Muscle of leg (tissue), 3 donors: ENCODE measurements at regions not wholly inside any gene's neighbourhood (a gene's known extent, or its start where the extent isn't known, plus 50 kb on each side); places are given as distances from the start of the nearest gene placed in this dataset.

Source experiments
- DNase-seq: peaks from one replicate; pipeline ENCODE4 v3.0.0; 2013
- H3K27ac ChIP-seq: one replicate; pipeline ENCODE4 v1.5.1; 2013; ENCODE audit warnings: mild to moderate bottlenecking, low read length, control low read depth
- H3K27me3 ChIP-seq: one replicate; pipeline ENCODE4 v1.6.1; 2013; ENCODE audit warnings: low read length; ENCODE audit not compliant: control insufficient read depth, insufficient read depth
- H3K36me3 ChIP-seq: one replicate; pipeline ENCODE4 v1.6.1; 2013; ENCODE audit warnings: low read length; ENCODE audit not compliant: control insufficient read depth, insufficient read depth
- H3K4me1 ChIP-seq: one replicate; pipeline ENCODE4 v1.6.1; 2013; ENCODE audit warnings: low read length; ENCODE audit not compliant: control insufficient read depth, insufficient read depth
- H3K4me3 ChIP-seq: one replicate; pipeline ENCODE4 v1.5.1; 2013; ENCODE audit warnings: low read length, control low read depth
- H3K9me3 ChIP-seq: replicated peaks from 2 replicates; pipeline ENCODE4 v1.6.1; 2013; ENCODE audit warnings: low read depth, low read length; ENCODE audit not compliant: control insufficient read depth
- WGBS: methylation state at CpG from one replicate; pipeline ENCODE4 v1.1.5; 2013; ENCODE audit warnings: missing lambda C conversion rate; ENCODE audit not compliant: insufficient coverage; 5-methylcytosine and 5-hydroxymethylcytosine counted together

GRCh38 chr9:21657966-21658667 lies 144.3 kb upstream of the MTAP start:
- no peaks in the 10 kb centered on the region for H3K9me3 ChIP-seq
- DNase-seq = no peak
- H3K4me1 ChIP-seq = no peaks in the 10 kb centered on the region
- no peak overlapping the region for H3K4me3 ChIP-seq
- no peaks in the 10 kb centered on the region for H3K27me3 ChIP-seq
- H3K27ac ChIP-seq = no peak overlapping the region
- no CpG with 5 or more reads among the region's 2 CpGs for WGBS
- H3K36me3 ChIP-seq = no peaks in the 10 kb centered on the region

GRCh38 chr9:21660976-21661375 lies 141.5 kb upstream of the MTAP start:
- no peak for DNase-seq
- Histone ChIP-seq H3K27ac (no peak overlapping the region), H3K9me3 (no peaks in the 10 kb centered on the region), H3K4me3 (no peak overlapping the region), H3K36me3 (no peaks in the 10 kb centered on the region), H3K4me1 (no peaks in the 10 kb centered on the region), H3K27me3 (no peaks in the 10 kb centered on the region)

- Histone ChIP-seq H3K4me3 (no peak overlapping the region), H3K4me1 (no peaks in the 10 kb centered on the region), H3K27me3 (no peaks in the 10 kb centered on the region), H3K9me3 (no peaks in the 10 kb centered on the region), H3K36me3 (no peaks in the 10 kb centered on the region), H3K27ac (no peak overlapping the region)
- DNase-seq = no peak
These were observed 140.8 kb upstream of the MTAP start for GRCh38 chr9:21661626-21662025.

- Histone ChIP-seq H3K4me1 (no peaks in the 10 kb centered on the region), H3K27ac (no peak overlapping the region), H3K36me3 (no peaks in the 10 kb centered on the region), H3K4me3 (no peak overlapping the region), H3K9me3 (no peaks in the 10 kb centered on the region), H3K27me3 (no peaks in the 10 kb centered on the region)
- WGBS = 59% methylated on average over 2 of the region's 3 CpGs
- no peak for DNase-seq
These were observed 133.9 kb upstream of the MTAP start for GRCh38 chr9:21668516-21668915.

GRCh38 chr9:21669701-21670100 lies 132.7 kb upstream of the MTAP start:
- Histone ChIP-seq H3K27me3 (no peaks in the 10 kb centered on the region), H3K4me1 (no peaks in the 10 kb centered on the region), H3K9me3 (no peaks in the 10 kb centered on the region), H3K36me3 (no peaks in the 10 kb centered on the region), H3K4me3 (no peak overlapping the region), H3K27ac (no peak overlapping the region)
- DNase-seq = no peak
- WGBS = no CpG with 5 or more reads among the region's 3 CpGs

- H3K27ac ChIP-seq = no peak overlapping the region
- no peaks in the 10 kb centered on the region for H3K27me3 ChIP-seq
- H3K4me3 ChIP-seq = no peak overlapping the region
- no peak for DNase-seq
- no CpG with 5 or more reads among the region's 2 CpGs for WGBS
- H3K4me1 ChIP-seq = no peaks in the 10 kb centered on the region
- H3K36me3 ChIP-seq = no peaks in the 10 kb centered on the region
- H3K9me3 ChIP-seq = no peaks in the 10 kb centered on the region
These were observed 132.1 kb upstream of the MTAP start for GRCh38 chr9:21670374-21670773.

- Histone ChIP-seq H3K27ac (no peak overlapping the region), H3K4me3 (no peak overlapping the region), H3K36me3 (no peaks in the 10 kb centered on the region), H3K4me1 (no peaks in the 10 kb centered on the region), H3K27me3 (no peaks in the 10 kb centered on the region), H3K9me3 (no peaks in the 10 kb centered on the region)
- 80% methylated on average over 1 of the region's 4 CpGs for WGBS
- DNase-seq = no peak
These were observed 130.3 kb upstream of the MTAP start for GRCh38 chr9:21672140-21672539.

- DNase-seq = no peak
- H3K9me3 ChIP-seq = no peaks in the 10 kb centered on the region
- no peak overlapping the region for H3K4me3 ChIP-seq
- H3K27ac ChIP-seq = no peak overlapping the region
- no CpG with 5 or more reads among the region's 1 CpG for WGBS
- H3K27me3 ChIP-seq = no peaks in the 10 kb centered on the region
- H3K36me3 ChIP-seq = no peaks in the 10 kb centered on the region
- H3K4me1 ChIP-seq = no peaks in the 10 kb centered on the region
These were observed 129.7 kb upstream of the MTAP start for GRCh38 chr9:21672761-21673160.

GRCh38 chr9:21674894-21675293 lies 127.5 kb upstream of the MTAP start:
- no peak for DNase-seq
- 67% methylated on average over 1 of the region's 1 CpG for WGBS
- Histone ChIP-seq H3K27ac (no peak overlapping the region), H3K9me3 (no peaks in the 10 kb centered on the region), H3K27me3 (no peaks in the 10 kb centered on the region), H3K4me3 (no peak overlapping the region), H3K4me1 (no peaks in the 10 kb centered on the region), H3K36me3 (no peaks in the 10 kb centered on the region)

- no peaks in the 10 kb centered on the region for H3K27me3 ChIP-seq
- no CpG with 5 or more reads among the region's 1 CpG for WGBS
- no peaks in the 10 kb centered on the region for H3K4me1 ChIP-seq
- H3K4me3 ChIP-seq = no peak overlapping the region
- H3K27ac ChIP-seq = no peak overlapping the region
- DNase-seq = no peak
- no peaks in the 10 kb centered on the region for H3K36me3 ChIP-seq
- no peaks in the 10 kb centered on the region for H3K9me3 ChIP-seq
These were observed 125.0 kb upstream of the MTAP start for GRCh38 chr9:21677387-21677786.

GRCh38 chr9:21677834-21678233 lies 124.6 kb upstream of the MTAP start:
- H3K4me1 ChIP-seq = no peaks in the 10 kb centered on the region
- DNase-seq = no peak
- H3K36me3 ChIP-seq = no peaks in the 10 kb centered on the region
- H3K27me3 ChIP-seq = no peaks in the 10 kb centered on the region
- no peak overlapping the region for H3K27ac ChIP-seq
- no CpG with 5 or more reads among the region's 3 CpGs for WGBS
- H3K9me3 ChIP-seq = no peaks in the 10 kb centered on the region
- no peak overlapping the region for H3K4me3 ChIP-seq
